ENCODE measurements at regions not wholly inside any gene's neighbourhood (a gene's known extent, or its start where the extent isn't known, plus 50 kb on each side); places are given as distances from the start of the nearest gene placed in this dataset.
"Not testable (repeated sequence)": the region's sequence is repeated elsewhere in the genome, so short reads cannot be mapped to it uniquely, and the experiment has no call there.

DNA sequence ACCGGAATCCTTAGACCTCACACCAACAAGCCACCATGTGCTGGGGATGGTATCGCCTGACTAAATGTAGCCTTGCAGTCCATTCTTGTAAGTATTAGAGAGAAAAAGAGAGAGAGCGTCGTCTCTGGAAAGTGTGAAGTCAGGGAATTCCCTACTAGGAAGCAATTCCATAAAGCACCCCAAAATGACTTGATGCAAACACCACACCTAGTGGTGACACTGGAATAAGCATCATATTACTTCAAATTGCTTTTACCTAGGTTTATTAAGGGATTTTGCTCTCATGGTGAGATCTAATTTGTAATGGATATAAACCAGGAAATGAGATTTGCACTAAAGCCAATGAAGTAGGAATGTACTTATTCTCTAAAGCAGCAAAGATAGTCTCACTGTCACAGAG is 111.4 kb upstream of the METTL9 start:
- not testable (repeated sequence) for DNase-seq

DNA sequence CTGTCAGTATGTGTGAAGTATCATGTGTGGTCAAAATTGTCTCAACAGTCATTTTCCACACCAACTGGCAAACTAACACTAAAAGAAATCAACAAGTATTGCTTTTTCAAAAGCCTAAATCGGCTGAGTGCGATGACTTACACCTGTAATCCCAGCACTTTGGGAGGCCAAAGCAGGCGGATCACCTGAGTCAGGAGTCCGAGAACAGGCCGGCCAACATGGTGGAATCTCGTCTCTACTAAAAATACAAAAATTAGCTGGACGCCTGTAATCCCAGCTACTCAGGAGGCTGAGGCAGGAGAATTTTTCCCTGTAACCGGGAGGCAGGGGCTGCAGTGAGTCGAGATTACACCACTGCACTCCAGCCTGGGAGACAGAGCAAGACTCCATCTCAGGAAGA is 100.3 kb upstream of the METTL9 start:
- not testable (repeated sequence) for DNase-seq

DNA sequence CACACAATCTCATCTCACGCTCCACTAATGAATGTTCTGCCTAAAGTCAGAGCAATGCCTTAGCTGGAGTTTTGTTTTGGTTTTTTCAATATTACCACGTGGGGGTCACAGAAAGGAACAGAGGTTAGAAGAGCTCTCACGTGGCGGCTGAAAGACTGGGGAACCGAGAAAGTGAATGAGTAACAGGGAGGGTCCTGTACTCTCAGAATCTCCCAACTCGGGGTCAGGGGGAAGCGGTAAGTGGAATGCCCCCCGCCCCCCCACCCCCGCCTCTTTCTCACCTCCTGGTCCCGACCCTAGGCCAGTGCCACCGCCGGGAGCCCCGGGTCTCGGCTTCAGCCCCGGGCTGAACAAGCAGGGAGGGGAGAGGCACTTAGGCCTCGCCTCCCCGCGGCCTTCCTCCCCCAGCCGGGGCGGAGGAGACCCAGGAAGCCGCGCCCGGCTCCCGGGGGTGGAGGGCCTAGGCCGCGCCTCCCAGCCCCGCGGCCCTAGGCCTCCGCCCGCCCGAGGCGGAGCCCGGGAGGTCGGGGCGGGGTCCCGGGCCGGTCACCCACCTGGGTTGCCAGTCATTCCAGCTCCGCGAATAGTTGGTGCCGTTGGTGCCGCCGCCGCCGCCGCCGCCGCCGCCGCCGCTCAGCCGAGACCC is 98.0 kb upstream of the METTL9 start:
- peak; percentile 80 for DNase-seq

DNA sequence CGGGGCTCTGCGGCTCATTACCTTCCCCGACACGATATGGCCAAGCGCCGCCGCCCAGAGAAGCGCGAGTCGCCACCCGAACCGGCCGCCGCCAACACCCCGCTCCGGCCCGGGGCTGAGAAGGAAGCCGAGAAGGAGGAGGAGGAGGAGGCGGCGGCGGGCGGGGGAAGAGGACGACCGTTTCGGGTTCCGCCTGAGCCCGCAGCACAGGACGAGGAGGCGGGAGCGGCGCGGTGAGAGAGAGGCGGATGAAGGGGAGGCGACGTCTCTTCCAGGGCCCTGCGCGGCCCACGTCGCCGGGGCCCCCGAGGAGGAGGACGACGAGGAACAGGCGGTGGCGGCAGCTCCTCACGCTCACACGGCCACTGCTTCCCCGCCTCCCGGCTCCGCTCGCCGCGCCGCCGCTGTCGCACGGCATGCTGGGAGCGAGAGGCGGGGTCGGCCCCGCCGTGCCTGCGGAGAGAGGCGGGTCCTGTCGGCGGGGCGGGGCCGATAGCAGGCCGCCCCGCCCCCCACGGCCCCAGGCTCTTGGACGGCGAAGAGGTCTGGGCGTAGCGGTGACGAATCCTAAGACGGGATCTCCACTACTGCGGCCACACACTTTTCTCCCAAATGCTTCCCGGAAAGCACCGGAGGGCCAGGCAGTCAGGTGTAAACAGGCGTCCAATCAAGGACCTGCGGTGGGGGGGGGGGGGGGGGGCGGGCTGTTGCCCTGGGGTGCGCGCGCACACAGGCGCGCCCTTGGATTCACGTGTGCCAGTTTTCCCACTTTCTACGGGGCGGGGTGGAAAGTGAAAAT is 97.3 kb upstream of the METTL9 start:
- DNase-seq = peak; percentile 94

DNA sequence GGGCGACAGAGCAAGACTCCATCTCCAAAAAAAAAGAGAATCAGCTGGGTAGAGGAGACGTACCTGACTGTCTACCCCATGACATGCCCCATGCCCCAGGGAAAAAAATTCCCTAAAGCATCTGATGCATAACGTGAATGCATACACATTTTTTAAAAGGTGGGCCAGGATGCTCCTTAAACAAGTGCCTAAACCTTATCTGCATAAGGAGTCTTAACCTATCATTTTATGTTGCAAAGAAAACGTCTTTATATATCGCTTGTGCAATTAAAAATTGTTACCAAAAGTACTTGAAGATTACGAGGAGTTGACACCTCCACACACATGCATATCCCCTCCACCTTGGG is 95.8 kb upstream of the METTL9 start:
- DNase-seq = not testable (repeated sequence)

DNA sequence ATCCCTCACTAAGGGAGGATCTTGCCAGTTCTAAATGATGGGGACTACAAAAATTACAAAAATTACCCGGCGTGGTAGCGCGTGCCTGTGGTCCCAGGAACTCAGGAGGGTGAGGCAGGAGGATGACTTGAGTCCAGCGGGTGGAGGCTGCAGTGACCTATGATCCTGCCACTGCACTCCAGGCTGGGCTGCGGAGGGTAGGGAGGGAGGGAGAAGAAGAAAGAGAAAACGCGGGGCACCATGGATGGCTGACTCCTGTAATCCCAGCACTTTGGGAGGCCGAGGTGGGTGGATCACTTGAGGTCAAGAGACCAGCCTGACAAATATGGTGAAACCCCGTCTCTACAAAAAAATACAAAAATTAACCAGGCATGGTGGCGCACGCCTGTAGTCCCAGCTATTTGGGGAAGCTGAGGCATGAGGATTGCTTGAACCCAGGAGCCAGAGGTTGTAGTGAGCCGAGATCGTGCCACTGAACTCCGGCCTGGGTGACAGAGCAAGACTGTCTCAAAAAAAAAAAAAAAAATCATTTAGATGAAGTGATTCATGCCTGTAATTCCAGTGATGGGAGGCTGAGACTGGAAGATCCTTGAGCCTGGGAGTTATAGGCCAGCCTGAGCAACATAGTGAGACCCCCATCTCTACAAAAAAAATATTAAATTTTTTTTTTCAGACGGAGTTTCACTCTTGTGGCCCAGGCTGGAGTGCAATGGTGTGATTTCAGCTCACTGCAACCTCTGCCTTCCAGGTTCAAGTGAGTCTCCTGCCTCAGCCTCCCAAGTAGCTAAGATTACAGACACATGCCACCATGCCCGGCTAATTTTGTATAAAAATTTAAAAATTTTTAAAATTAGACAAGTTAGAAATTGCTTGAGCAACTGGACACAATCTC is 95.2 kb upstream of the METTL9 start:
- not testable (repeated sequence) for DNase-seq

DNA sequence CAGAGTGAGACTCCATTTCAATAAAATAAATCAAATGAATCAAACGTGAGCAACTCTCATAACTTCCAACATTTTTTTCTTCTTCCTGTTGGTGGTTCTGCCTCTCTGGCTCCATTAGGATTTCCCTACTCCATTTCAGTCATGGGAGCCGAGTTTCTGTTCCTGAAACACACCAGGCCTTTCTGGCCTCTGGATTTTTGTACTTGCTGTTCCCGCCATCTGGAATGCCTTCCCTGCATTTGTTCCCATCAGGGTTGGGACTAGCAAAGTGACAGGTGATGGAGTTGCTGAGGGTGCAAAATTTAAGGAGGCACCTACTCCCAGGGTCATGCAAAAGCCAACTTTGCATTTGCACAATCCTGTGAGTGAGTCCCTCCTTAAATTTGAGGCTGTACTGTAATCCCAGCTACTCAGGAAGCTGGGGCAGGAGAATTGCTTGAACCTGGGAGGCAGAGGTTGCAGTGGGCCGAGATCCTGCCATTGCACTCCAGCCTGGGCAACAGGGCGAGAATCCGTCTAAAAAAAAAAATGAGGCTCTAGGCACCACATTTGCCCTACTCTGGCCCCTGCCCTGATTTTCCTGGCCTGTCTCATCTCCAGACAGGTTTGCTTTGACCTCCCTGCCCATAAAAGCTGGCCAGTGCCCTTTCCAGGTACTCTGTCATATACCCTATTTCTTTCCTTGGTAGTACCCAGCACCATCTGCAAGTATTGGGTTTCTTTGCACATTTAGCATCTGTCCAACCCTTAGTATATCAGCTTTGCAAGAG is 93.4 kb upstream of the METTL9 start:
- DNase-seq = not testable (repeated sequence)

DNA sequence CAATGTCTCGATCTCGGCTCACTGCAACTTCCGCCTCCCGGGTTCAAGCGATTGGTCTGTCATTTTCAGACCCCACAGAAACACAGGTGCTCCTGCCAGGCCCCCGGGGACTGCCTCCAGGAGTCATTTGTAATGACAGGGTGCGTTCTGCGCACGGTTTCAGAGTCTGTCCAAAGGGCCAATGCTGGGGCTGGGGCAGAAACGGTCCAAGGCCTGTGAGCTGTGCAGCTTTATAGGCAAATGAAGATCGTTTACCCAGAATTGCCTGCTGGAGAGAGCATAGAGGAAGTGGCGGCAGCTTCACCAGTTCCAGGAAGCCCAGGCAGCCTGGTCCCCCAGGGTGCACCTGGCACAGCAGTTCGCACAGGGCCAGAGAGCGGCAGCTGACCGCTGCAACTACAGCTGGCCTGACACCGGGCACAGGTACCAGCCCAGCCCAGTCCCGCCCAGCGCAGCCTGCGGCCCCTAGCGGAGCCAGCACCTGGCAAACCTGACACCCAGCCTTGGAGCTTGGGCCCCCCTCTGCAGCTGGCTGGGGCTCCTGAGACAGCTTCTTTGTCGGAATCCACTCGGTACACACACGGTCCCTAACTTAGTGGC is 92.4 kb upstream of the METTL9 start:
- peak; percentile 68 for DNase-seq

DNA sequence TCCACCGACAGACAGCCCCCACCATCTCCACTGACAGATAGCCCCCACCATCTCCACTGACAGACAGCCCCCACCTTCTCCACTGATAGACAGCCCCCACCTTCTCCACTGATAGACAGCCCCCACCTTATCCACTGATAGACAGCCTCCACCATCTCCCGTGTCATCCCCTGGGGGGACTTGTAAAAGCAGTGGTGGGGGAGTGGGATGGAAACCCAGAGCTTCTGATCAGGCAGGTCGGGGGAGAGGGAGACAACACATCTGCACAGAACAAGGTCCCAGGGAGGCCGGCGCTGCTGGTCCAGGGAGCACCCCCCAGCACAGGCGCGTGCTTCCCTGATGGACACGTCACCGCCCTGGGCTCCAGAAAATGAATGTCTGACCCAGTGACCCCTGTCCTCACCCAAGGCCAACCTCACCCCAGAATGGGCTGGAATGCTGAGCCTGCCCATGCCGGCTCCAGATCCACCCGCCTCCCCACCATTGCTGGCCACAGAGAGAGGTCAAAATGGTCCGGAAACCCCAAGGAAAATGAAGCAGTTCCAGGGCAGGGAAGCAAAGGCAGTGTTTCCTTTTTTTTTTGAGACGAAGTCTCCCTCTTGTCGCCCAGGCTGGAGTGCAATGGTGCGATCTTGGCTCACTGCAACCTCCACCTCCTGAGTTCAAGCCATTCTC is 91.6 kb upstream of the METTL9 start:
- DNase-seq = peak; percentile 2

DNA sequence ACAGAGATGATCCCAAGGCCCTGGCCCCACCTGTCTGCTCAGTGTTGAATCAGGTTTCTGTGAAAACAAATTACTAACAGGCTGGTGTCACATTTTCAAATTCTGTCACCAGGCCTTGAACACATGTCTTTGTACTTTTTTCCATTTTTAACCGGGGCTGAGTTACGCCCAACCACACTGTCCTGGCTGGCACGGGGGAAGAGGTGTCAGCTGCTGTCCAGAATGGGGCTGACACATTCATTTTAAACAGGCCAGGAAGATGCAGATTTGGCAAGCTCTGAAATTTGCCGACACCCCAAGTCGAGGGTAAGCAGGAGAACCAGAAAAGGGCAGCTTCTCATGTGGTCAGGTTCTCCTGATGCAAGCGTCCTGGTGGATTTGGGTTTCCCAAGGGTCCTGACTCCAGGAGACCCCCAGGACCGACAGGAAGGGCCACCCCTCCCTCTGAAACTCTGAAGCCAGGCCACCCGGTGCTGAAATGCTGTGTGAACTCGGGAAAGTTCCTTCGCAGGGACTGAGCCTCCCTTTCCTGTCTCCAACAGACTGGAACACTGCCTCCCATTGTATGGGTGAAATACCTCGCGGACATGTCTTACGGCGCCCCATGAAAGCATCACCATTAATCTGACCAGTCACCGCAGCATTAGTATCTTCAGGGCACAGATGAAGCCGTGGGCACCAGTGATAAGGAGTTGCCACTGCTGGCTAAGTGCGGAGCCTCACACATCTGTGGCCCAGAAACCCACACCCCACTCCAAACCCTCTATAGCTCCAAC is 90.5 kb upstream of the METTL9 start:
- DNase-seq = peak; percentile 3

DNA sequence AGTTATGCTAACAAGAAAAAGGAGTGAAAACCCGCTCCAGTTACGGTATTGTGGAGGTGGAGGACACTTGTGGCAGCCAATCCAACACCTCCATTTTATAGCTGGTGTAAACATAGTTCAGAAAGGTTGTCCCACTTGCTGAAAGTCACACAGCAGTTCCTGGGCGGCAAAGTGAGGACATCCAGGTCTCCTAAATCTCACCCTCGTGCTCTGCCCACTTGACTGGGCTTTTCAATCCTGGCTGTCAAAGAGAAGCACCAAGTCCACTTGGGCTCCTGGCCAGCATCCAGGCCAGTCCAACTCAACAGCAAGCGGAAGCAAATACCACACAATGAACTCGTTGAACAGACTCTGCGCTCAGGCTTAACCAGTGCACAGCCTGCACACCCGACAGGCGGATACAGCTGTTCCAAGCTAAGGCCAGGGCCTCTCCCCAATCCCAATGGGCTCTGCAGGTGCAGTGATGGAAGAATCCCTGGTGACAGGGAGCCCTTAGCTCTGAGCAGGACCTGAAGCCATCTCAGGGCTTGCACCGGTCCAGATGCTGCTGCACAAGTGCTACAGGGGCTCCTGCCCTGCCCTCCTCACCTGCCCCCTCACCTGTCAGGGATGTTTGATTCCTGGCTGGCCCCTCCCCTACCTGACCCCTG is 89.8 kb upstream of the METTL9 start:
- not testable (repeated sequence) for DNase-seq

DNA sequence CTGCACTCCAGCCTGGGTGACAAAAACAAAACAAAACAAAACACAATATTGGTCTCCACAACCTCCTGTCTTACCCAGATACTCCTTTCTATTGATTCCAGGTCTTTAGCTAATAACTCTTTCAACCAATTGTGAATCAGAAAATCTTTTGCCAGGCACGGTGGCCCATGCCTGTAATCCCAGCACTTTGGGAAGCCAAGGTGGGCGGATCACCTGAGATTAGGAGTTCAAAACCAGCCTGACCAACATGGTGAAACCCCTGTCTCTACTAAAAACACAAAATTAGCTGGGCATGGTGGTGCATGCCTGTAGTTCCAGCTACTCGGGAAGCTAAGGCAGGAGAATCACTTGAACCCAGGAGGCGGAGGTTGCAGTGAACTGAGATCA is 88.5 kb upstream of the METTL9 start:
- not testable (repeated sequence) for DNase-seq

DNA sequence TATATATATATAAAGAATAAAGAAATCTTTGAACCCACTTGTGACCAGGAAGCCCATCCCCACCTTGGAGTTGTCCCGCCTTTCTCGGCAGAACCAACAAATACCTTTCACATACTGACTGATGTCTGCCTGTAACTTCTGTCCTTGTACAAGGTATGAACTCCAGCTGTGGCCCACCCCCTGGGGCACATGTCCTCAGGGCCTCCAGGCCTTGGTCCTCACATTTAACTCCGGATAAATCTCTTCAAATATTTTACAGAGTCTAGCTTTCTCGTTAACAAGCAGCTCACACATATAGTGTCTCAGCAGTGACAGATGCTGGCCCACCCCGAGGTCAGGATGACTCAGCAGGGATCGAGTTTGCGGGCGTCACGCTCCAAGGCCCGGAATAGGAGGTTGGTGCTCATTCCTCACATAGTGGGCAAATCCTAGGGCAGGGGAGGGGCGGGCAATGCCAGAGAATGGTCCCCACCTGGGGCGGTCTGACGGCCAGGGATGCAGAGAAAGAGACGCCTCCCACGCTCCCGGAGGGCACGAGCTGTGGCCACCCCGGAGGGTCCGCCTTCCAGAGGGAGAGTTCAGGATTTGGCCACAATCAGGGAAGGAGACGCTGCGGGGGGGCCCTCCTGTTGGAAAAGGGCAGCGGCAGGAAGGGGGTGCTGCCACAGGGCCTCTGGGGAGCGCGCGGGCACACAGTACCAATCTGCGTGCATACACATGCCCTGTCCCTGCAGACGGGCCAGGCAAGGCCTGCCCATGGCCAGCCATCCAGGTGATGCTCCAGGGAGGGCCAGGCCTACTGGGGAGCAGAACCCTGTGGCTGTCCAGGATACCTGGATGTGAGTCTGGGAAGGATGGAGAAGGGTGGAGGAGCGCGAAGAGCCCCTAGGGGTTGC is 87.8 kb upstream of the METTL9 start:
- not testable (repeated sequence) for DNase-seq

DNA sequence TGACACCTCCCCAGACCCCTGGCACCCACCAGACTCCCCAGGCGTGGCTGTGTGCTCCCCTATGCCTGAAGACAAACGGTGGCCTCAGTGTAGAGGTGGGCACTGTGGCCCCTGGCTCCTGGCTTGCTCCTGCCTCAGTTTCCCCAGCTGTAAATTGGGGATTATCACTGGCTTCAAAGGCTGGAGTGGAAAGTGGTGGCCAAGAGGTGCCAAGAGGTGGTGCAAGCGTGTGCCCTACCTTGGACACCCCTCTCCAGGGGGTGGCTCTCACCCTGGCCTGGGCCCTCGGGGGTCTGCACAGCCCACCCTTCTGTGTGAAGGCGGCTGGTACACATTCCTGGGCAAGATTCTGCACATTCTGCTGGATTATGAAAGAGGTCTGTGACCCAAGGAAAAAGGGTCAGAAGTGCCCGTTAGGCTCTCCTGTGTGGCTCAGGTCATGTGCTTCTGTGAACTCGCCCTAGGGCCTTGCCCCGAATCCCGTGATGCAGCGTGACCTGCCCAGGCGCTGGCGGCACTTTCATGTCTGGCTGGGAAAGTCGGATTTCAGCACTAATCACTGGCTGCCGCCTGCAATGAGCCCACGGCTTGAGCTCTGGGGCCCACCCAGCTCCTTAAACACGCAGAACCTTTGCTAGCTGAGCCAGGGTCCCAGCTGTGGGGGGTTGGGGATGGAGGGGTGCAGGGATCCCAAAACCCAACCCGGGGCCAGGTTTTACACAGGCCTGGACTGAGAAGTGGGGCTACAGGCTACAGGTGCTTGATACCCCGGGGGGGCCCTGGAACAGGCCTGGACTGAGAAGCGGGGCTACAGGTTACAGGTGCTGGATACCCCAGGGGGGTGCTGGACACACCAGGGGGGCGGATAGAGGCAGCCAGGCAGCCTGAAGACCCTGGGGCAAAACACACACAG is 86.8 kb upstream of the METTL9 start:
- DNase-seq = not testable (repeated sequence)

DNA sequence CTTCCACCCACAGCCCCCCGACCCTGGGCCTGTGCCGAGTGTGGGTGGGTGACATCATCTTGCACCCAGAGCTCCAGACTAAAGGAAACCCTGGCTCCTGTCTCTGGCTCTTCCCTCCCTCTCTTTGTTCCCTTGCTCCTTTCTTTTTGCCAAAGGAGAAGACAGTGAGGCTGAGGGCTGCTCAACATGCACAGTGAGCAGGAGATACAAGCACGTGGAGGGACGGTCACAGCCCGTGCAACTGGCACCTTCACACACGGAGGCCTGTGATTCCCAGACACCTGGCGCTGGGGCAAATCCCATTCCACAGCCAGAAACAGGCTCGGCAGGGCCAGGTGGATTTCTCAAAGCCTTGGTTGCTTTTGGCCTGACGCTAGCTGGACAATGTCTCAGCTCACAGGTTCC is 86.0 kb upstream of the METTL9 start:
- DNase-seq = not testable (repeated sequence)

DNA sequence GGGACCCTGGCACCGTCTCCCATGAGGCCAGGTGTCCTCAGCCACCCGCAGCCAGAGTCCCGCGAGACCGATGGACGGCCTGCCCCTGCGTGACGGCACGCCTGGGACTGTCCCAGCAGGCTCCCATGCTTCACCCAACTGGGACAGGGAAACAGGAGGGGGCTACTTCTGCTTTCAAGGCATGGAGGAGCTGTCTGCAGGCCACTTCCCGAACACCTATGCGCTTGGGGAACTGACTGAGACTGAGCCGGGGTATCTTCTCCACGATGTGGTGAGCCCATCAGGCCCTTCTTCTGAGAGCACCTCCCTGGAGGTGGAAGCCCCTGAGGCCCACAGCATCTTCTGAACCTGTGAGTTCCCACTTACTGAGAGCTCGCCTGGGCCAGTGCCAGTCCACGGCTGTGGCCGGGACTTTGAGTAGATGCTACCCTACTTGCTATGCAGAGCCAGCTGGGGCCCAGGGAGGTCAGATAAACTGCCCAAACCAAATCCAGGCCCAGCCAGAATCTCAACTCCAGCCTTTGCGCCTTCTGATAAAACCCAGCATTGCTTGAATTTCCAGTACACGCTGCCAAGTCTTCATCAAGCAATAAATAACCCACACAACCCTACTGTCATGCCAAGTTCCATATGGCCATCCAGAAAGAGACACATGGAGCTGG is 85.4 kb upstream of the METTL9 start:
- not testable (repeated sequence) for DNase-seq

DNA sequence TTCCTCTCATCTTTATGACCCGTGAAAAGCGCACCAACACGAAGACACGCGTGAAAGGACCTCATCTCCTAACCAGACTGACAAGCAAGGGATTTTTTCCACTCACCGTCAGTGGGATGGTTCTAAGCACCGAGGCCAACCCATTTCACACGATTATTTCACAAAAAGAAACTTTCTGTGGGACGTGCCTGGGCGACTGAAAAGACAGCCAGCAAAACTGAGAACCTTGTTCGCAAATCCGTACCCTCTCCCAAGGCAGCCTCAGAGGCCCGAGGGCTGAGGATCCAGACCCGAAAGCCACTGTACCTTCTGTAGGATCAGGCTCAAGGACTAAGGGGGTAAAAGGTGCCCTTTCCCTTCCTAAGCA is 84.9 kb upstream of the METTL9 start:
- DNase-seq = not testable (repeated sequence)

DNA sequence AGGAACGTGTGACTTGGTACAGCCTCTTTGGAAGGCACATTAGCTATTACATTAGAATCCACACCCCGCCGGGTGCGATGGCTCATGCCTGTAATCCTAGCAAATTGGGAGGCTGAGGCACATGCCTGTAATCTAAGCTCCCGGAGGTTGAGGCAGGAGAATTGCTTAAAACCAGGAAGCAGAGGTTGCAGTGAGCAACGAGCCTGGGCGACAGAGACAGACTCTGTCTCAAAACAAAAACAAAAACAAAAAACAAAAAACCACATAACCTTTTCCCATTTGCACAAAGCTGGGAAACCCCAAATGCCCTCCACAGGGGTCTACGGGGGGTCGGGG is 82.7 kb upstream of the METTL9 start:
- not testable (repeated sequence) for DNase-seq
